ENCODE measurements at regions not wholly inside any gene's neighbourhood (a gene's known extent, or its start where the extent isn't known, plus 50 kb on each side); places are given as distances from the start of the nearest gene placed in this dataset.

DNA sequence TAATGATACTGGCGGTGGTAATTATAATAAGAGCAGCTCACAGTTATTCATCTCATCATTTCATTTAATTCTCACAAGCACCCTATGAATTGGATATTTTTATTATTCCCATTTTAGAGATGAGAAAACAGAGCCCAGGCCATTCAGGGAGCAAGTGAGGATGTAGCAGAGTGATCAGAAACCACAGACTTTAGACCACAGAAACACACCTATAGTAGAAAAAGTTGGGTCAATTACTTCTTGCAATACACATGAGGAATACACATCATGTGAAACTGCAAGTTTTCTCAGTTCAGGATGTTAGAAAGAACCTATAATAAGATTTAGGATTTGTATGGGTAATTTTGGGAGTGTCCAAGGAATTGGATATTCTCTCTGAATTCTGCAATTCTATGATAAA lies 278.0 kb downstream of the ADRA2A start:
- TF ChIP-seq, protein P1, sequence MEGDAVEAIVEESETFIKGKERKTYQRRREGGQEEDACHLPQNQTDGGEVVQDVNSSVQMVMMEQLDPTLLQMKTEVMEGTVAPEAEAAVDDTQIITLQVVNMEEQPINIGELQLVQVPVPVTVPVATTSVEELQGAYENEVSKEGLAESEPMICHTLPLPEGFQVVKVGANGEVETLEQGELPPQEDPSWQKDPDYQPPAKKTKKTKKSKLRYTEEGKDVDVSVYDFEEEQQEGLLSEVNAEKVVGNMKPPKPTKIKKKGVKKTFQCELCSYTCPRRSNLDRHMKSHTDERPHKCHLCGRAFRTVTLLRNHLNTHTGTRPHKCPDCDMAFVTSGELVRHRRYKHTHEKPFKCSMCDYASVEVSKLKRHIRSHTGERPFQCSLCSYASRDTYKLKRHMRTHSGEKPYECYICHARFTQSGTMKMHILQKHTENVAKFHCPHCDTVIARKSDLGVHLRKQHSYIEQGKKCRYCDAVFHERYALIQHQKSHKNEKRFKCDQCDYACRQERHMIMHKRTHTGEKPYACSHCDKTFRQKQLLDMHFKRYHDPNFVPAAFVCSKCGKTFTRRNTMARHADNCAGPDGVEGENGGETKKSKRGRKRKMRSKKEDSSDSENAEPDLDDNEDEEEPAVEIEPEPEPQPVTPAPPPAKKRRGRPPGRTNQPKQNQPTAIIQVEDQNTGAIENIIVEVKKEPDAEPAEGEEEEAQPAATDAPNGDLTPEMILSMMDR (IDR thresholded peaks at IDR 0.05; ENCODE audit: control extremely low read depth in 1 of 3, insufficient read depth in 1 of 3, low read depth in 1 of 3, low read length in 3 of 3): no peak
- TF ChIP-seq GABPA (IDR thresholded peaks at IDR 0.05; ENCODE audit: borderline replicate concordance, insufficient read depth, low read length) (no peak), MAFK (IDR thresholded peaks at IDR 0.05; ENCODE audit: low read depth, low read length) (no peak)

All from H1 (cell line).